ENCODE measurements at regions not wholly inside any gene's neighbourhood (a gene's known extent, or its start where the extent isn't known, plus 50 kb on each side); places are given as distances from the start of the nearest gene placed in this dataset.
"Not testable (repeated sequence)": the region's sequence is repeated elsewhere in the genome, so short reads cannot be mapped to it uniquely, and the experiment has no call there.

DNA sequence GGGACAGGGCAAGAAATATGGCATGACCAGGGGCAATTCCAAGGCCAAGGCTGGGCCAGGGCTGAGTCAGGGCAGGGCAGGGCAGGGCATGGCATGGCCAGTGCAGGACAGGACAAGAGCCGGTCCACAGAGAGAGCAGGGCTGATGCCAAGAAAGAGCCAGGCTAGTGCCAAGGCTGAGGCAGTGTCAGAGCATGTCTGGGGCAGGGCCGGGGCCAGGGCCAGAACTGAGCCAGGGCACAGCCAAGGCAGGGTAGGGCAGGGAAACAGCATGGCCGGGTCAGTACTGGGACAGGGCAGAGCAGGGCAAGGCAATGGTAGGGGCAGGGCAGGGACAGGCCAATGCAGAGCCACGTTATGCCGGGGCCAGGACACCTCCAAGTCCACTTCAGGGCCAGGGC, 403.9 kb downstream of the ZNF33B start:
- H3K9ac ChIP-seq (ENCODE audit: low read depth, low read length); H3K9me3 ChIP-seq (replicated peaks; ENCODE audit: low read length); H3K4me3 ChIP-seq (ENCODE audit: low read length); H3K36me3 ChIP-seq (ENCODE audit: insufficient read depth, low read length); H3K27me3 ChIP-seq (ENCODE audit: control insufficient read depth, insufficient read depth, low read length); H3K4me1 ChIP-seq (ENCODE audit: control insufficient read depth, insufficient read depth, low read length); H3K4me2 ChIP-seq (ENCODE audit: low read length): not testable (repeated sequence)

- H3K9me3 ChIP-seq (replicated peaks; ENCODE audit: low read length); H3K36me3 ChIP-seq (ENCODE audit: insufficient read depth, low read length); H3K4me3 ChIP-seq (ENCODE audit: low read length); H3K4me2 ChIP-seq (ENCODE audit: low read length); H3K4me1 ChIP-seq (ENCODE audit: control insufficient read depth, insufficient read depth, low read length); H3K27me3 ChIP-seq (ENCODE audit: control insufficient read depth, insufficient read depth, low read length); H3K9ac ChIP-seq (ENCODE audit: low read depth, low read length): not testable (repeated sequence)
Measured at GRCh38 chr10:42233461-42234206, 404.7 kb downstream of the ZNF33B start.

DNA sequence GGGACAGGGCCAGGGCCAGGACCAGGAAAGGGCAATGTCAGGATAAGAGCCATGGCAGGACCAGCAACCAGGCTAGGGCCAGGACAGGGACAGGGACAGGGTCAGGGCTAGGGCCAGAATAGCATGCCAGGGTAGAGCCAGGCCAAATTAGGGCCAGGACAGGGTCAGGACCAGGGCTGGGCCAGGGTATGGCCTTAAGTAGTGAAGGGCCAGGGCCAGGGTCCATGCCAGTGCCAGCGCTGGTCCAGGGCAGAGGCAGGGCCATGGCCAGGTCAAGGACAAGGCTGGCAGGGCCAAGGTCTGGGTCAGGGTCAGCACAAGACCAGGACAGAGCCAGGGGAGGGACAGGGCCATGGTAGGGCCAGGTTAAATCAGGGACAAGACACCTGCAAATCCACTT, 405.4 kb downstream of the ZNF33B start:
- not testable (repeated sequence) for H3K4me3 ChIP-seq (ENCODE audit: low read length); H3K36me3 ChIP-seq (ENCODE audit: insufficient read depth, low read length); H3K9ac ChIP-seq (ENCODE audit: low read depth, low read length); H3K27me3 ChIP-seq (ENCODE audit: control insufficient read depth, insufficient read depth, low read length); H3K9me3 ChIP-seq (replicated peaks; ENCODE audit: low read length); H3K4me1 ChIP-seq (ENCODE audit: control insufficient read depth, insufficient read depth, low read length); H3K4me2 ChIP-seq (ENCODE audit: low read length)

DNA sequence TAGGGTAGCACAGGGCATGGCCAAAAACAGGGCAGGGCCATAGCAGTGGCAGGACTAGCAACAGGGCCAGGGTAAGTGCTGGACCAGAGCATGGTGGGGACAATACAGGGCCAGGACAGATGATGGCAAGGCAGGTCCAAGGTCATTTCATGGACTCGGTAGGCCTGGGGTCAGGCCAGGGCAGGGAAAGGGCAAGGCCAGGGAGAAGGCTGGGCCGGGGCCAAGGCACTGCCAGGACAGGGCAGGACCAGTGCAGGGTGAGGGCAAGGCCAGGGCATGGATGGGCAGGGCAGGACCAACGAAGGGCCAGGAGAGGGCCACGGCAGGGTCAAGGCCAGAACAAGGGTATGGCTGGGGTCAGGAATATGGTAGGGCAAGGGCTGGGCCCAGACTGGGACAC, 407.6 kb downstream of the ZNF33B start:
- H3K9me3 ChIP-seq (replicated peaks; ENCODE audit: low read length); H3K9ac ChIP-seq (ENCODE audit: low read depth, low read length); H3K4me1 ChIP-seq (ENCODE audit: control insufficient read depth, insufficient read depth, low read length); H3K36me3 ChIP-seq (ENCODE audit: insufficient read depth, low read length); H3K4me3 ChIP-seq (ENCODE audit: low read length); H3K27me3 ChIP-seq (ENCODE audit: control insufficient read depth, insufficient read depth, low read length); H3K4me2 ChIP-seq (ENCODE audit: low read length): not testable (repeated sequence)

GRCh38 chr10:42230115-42230514, 408.3 kb downstream of the ZNF33B start:
- not testable (repeated sequence) for H3K36me3 ChIP-seq (ENCODE audit: insufficient read depth, low read length); H3K4me3 ChIP-seq (ENCODE audit: low read length); H3K9ac ChIP-seq (ENCODE audit: low read depth, low read length); H3K9me3 ChIP-seq (replicated peaks; ENCODE audit: low read length); H3K4me1 ChIP-seq (ENCODE audit: control insufficient read depth, insufficient read depth, low read length); H3K27me3 ChIP-seq (ENCODE audit: control insufficient read depth, insufficient read depth, low read length); H3K4me2 ChIP-seq (ENCODE audit: low read length)

DNA sequence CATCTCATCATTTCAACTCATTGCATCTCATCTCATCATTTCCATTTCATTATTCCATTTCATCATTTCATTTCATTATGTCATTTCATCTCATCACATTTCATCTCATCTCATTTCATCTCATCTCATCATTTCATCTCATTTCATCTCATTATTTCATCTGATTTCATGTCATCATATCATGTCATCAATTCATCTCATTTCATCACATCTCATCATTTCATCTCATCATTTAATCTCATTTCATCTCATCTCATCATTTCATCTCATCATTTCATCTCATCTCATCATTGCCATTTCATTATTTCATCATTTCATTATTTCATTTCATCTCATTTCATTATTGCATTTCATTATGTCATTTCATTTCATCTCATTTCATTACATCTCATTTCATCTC, 410.5 kb downstream of the ZNF33B start:
- H3K9ac ChIP-seq (ENCODE audit: low read depth, low read length); H3K36me3 ChIP-seq (ENCODE audit: insufficient read depth, low read length); H3K4me3 ChIP-seq (ENCODE audit: low read length); H3K4me1 ChIP-seq (ENCODE audit: control insufficient read depth, insufficient read depth, low read length); H3K4me2 ChIP-seq (ENCODE audit: low read length); H3K27me3 ChIP-seq (ENCODE audit: control insufficient read depth, insufficient read depth, low read length); H3K9me3 ChIP-seq (replicated peaks; ENCODE audit: low read length): not testable (repeated sequence)

GRCh38 chr10:42193588-42193987, 444.8 kb downstream of the ZNF33B start:
- not testable (repeated sequence) for H3K36me3 ChIP-seq (ENCODE audit: insufficient read depth, low read length); H3K9me3 ChIP-seq (replicated peaks; ENCODE audit: low read length); H3K27me3 ChIP-seq (ENCODE audit: control insufficient read depth, insufficient read depth, low read length); H3K9ac ChIP-seq (ENCODE audit: low read depth, low read length); H3K4me2 ChIP-seq (ENCODE audit: low read length); H3K4me1 ChIP-seq (ENCODE audit: control insufficient read depth, insufficient read depth, low read length); H3K4me3 ChIP-seq (ENCODE audit: low read length)

DNA sequence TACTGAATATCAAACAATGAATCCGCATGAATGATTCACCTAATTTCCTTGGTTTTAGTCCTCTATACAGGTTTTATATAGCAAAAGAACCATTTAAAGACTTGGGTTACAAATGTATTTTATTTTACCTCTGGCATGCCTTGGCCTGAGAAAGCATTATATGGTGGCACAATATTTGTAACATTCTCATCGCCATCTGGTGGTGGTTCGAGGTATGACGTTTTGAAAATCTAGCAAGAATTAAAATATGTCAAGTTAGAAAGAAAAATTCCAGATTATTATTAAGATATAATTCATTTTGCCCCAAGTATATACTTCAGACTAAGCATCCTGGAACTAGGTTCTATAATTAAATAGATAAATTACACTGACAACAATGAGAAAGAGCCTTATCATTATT, 445.9 kb downstream of the ZNF33B start:
- H3K4me3 ChIP-seq (ENCODE audit: low read length); H3K9ac ChIP-seq (ENCODE audit: low read depth, low read length); H3K27me3 ChIP-seq (ENCODE audit: control insufficient read depth, insufficient read depth, low read length); H3K4me1 ChIP-seq (ENCODE audit: control insufficient read depth, insufficient read depth, low read length); H3K9me3 ChIP-seq (replicated peaks; ENCODE audit: low read length); H3K36me3 ChIP-seq (ENCODE audit: insufficient read depth, low read length); H3K4me2 ChIP-seq (ENCODE audit: low read length): not testable (repeated sequence)

DNA sequence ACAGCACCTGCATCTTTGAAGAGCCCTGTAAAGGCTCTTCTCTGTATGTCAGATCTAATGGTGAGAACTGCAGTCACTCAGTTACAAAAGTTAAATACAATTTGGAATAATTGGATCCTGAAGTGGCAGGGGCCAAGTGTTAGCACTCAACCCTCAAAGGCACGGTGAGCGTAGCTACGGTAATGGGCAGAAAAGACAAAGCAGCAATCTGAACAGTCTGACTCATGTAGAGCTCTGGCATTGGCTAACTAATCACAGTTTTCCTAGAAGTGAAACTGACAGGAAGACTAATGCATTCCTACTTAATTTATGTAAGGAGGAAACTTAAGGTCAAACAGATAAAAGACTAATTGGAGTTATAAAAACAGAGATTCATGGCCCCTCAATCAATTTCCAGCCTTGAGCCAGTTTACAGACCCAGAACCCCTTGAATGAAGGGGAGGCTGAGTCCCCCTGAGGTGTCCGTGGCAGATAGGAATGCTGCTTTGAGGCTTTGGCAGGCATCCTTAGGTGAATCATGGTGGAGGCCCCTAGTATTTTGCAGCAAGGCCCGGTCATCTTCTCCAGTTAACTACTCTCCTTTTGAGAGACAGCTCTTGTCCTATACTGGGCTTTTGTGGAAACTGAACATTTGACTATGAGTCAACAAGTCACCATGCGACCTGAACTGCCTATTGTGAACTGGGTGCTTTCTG, 450.7 kb downstream of the ZNF33B start:
- H3K4me2 ChIP-seq (ENCODE audit: low read length); H3K4me3 ChIP-seq (ENCODE audit: low read length); H3K27me3 ChIP-seq (ENCODE audit: control insufficient read depth, insufficient read depth, low read length); H3K36me3 ChIP-seq (ENCODE audit: insufficient read depth, low read length); H3K4me1 ChIP-seq (ENCODE audit: control insufficient read depth, insufficient read depth, low read length); H3K9me3 ChIP-seq (replicated peaks; ENCODE audit: low read length); H3K9ac ChIP-seq (ENCODE audit: low read depth, low read length): not testable (repeated sequence)

DNA sequence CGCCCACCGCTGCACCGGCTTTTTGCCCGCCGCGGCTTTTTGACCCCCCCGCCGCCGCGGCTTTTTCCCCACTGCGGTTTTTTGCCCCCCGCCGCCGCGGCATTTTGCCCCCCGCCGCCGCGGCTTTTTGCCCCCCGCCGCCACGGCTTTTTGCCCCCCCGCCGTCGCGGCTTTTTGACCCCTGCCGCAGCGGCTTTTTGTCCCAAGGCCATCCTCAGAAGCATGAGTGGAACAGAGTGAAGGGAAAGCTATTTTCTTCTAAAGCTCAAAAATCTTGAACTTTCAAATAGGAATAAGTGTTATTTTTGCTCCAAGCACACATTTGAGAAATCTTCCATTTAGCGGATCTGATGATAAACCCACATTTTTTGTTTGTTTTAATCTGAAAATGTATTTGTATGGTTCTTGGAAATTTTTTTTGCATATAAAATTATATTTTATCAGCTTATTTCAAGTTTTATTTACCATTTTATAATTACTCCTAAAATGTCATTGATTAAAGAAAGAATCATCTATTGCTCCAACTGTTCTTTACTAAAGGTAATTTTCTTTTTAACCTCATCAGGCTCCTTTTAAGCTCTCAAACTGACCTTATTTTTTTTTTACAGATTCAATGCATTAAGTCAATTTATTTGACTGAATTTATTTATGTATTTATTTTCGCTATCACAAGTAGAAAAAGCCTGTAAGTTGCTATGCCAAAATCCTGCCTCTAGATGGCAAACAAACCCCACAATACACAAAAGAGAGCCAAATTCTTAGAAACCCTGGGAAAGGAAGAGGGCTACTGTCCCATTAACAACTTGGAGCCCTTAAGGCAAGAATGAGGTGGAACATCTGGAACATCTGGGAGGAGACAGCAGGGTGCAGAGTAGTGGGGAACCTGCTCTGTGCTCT, 460.3 kb downstream of the ZNF33B start:
- not testable (repeated sequence) for H3K36me3 ChIP-seq (ENCODE audit: insufficient read depth, low read length); H3K27me3 ChIP-seq (ENCODE audit: control insufficient read depth, insufficient read depth, low read length); H3K9me3 ChIP-seq (replicated peaks; ENCODE audit: low read length); H3K4me3 ChIP-seq (ENCODE audit: low read length); H3K4me1 ChIP-seq (ENCODE audit: control insufficient read depth, insufficient read depth, low read length); H3K4me2 ChIP-seq (ENCODE audit: low read length); H3K9ac ChIP-seq (ENCODE audit: low read depth, low read length)

GRCh38 chr10:42177077-42177792, 461.1 kb downstream of the ZNF33B start:
- no peak overlapping the region for H3K9ac ChIP-seq (ENCODE audit: low read depth, low read length)
- H3K27me3 ChIP-seq (ENCODE audit: control insufficient read depth, insufficient read depth, low read length) = peaks cover 2% of the 10 kb centered on the region
- H3K4me2 ChIP-seq (ENCODE audit: low read length) = no peak overlapping the region
- no peaks in the 10 kb centered on the region for H3K36me3 ChIP-seq (ENCODE audit: insufficient read depth, low read length)
- no peaks in the 10 kb centered on the region for H3K9me3 ChIP-seq (replicated peaks; ENCODE audit: low read length)
- H3K4me1 ChIP-seq (ENCODE audit: control insufficient read depth, insufficient read depth, low read length) = no peaks in the 10 kb centered on the region
- no peak overlapping the region for H3K4me3 ChIP-seq (ENCODE audit: low read length)

Data from skeletal muscle satellite cell (primary cell).